ENCODE measurements at regions not wholly inside any gene's neighbourhood (a gene's known extent, or its start where the extent isn't known, plus 50 kb on each side); places are given as distances from the start of the nearest gene placed in this dataset.

DNA sequence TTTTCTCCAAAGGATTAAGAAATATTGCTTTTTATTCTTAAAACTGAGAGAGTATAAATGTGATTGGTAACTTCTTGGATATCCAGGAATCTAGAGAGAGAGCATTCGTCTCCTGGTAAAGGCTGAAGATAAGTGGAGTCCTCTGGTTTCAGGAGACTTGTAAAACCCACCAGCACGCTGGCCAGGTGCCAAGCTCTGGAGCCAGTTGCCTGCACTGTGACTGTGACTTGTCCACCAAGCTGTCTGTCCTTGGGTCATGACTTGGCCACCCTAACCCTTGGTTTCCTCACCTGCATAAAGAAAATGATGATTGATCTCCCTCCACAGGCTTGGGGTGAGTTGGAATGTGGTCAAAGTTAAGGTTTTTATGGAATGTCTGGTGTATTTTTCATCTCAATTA is 185.4 kb upstream of the NCKAP5 start:
- TF ChIP-seq PAX8 (IDR thresholded peaks at IDR 0.05) (no peak), ZNF217 (IDR thresholded peaks at IDR 0.05) (no peak), CHD2 (IDR thresholded peaks at IDR 0.05; ENCODE audit: borderline replicate concordance, low read depth, low read length) (no peak), EZH2 (IDR thresholded peaks at IDR 0.05; ENCODE audit: borderline replicate concordance, control insufficient read depth, low read depth, low read length) (no peak), RAD21 (IDR thresholded peaks at IDR 0.05; ENCODE audit: insufficient read depth, low read depth, low read length) (no peak), DPF2 (IDR thresholded peaks at IDR 0.05) (no peak), MXI1 (IDR thresholded peaks at IDR 0.05; ENCODE audit: low read depth, low read length) (no peak)
- TF ChIP-seq, protein P1, sequence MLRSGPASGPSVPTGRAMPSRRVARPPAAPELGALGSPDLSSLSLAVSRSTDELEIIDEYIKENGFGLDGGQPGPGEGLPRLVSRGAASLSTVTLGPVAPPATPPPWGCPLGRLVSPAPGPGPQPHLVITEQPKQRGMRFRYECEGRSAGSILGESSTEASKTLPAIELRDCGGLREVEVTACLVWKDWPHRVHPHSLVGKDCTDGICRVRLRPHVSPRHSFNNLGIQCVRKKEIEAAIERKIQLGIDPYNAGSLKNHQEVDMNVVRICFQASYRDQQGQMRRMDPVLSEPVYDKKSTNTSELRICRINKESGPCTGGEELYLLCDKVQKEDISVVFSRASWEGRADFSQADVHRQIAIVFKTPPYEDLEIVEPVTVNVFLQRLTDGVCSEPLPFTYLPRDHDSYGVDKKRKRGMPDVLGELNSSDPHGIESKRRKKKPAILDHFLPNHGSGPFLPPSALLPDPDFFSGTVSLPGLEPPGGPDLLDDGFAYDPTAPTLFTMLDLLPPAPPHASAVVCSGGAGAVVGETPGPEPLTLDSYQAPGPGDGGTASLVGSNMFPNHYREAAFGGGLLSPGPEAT (IDR thresholded peaks at IDR 0.05; ENCODE audit: low read depth) = no peak
- TF ChIP-seq, protein P2, sequence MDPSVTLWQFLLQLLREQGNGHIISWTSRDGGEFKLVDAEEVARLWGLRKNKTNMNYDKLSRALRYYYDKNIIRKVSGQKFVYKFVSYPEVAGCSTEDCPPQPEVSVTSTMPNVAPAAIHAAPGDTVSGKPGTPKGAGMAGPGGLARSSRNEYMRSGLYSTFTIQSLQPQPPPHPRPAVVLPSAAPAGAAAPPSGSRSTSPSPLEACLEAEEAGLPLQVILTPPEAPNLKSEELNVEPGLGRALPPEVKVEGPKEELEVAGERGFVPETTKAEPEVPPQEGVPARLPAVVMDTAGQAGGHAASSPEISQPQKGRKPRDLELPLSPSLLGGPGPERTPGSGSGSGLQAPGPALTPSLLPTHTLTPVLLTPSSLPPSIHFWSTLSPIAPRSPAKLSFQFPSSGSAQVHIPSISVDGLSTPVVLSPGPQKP (IDR thresholded peaks at IDR 0.05; ENCODE audit: low read depth, low read length) = no peak
- TF ChIP-seq, protein P3, sequence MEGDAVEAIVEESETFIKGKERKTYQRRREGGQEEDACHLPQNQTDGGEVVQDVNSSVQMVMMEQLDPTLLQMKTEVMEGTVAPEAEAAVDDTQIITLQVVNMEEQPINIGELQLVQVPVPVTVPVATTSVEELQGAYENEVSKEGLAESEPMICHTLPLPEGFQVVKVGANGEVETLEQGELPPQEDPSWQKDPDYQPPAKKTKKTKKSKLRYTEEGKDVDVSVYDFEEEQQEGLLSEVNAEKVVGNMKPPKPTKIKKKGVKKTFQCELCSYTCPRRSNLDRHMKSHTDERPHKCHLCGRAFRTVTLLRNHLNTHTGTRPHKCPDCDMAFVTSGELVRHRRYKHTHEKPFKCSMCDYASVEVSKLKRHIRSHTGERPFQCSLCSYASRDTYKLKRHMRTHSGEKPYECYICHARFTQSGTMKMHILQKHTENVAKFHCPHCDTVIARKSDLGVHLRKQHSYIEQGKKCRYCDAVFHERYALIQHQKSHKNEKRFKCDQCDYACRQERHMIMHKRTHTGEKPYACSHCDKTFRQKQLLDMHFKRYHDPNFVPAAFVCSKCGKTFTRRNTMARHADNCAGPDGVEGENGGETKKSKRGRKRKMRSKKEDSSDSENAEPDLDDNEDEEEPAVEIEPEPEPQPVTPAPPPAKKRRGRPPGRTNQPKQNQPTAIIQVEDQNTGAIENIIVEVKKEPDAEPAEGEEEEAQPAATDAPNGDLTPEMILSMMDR (IDR thresholded peaks at IDR 0.05 in 2 of 3, conservative IDR thresholded peaks at IDR 0.05 in 1 of 3; ENCODE audit: control insufficient read depth in 2 of 3, extremely low read depth in 1 of 3, insufficient read depth in 1 of 3, low read depth in 3 of 3, low read length in 3 of 3) = no peak

Data from GM12878 (cell line).